ENCODE measurements at regions not wholly inside any gene's neighbourhood (a gene's known extent, or its start where the extent isn't known, plus 50 kb on each side); places are given as distances from the start of the nearest gene placed in this dataset.

GRCh38 chr4:100804576-100805360, 286.9 kb upstream of the EMCN start:
- intact Hi-C loops (cut with DNase I): no loop called here
- Histone ChIP-seq H3K36me3 (no peaks in the 10 kb centered on the region), H3K27me3 (replicated peaks; ENCODE audit: insufficient read depth) (no peaks in the 10 kb centered on the region), H3K4me3 (no peak overlapping the region), H3K27ac (no peak overlapping the region), H3K4me1 (replicated peaks) (no peaks in the 10 kb centered on the region), H3K9me3 (no peaks in the 10 kb centered on the region)
- no peak for DNase-seq (ENCODE audit: low spot score)
- TF ChIP-seq POLR2A (IDR thresholded peaks at IDR 0.05) (no peak), CTCF (IDR thresholded peaks at IDR 0.05) (no peak), POLR2AphosphoS5 (IDR thresholded peaks at IDR 0.05) (no peak)
- 91% methylated on average over 6 of the region's 6 CpGs for WGBS

GRCh38 chr4:100803751-100804150, 285.9 kb upstream of the EMCN start:
- no peaks in the 10 kb centered on the region for H3K9me3 ChIP-seq
- H3K27ac ChIP-seq: no peak overlapping the region
- H3K4me1 ChIP-seq (replicated peaks): no peaks in the 10 kb centered on the region
- no peak overlapping the region for H3K4me3 ChIP-seq
- no peaks in the 10 kb centered on the region for H3K36me3 ChIP-seq
- TF ChIP-seq POLR2AphosphoS5 (IDR thresholded peaks at IDR 0.05): no peak
- no peak for TF ChIP-seq CTCF (IDR thresholded peaks at IDR 0.05)
- TF ChIP-seq POLR2A (IDR thresholded peaks at IDR 0.05): no peak
- WGBS: 76% methylated on average over 2 of the region's 2 CpGs
- DNase-seq (ENCODE audit: low spot score): no peak
- H3K27me3 ChIP-seq (replicated peaks; ENCODE audit: insufficient read depth): no peaks in the 10 kb centered on the region
- intact Hi-C loops (cut with DNase I): no loop called here

- Histone ChIP-seq H3K4me1 (replicated peaks) (no peaks in the 10 kb centered on the region), H3K36me3 (no peaks in the 10 kb centered on the region), H3K9me3 (no peaks in the 10 kb centered on the region), H3K27me3 (replicated peaks; ENCODE audit: insufficient read depth) (no peaks in the 10 kb centered on the region), H3K27ac (no peak overlapping the region), H3K4me3 (no peak overlapping the region)
- intact Hi-C loops (cut with DNase I): no loop called here
- 87% methylated on average over 7 of the region's 7 CpGs for WGBS
- DNase-seq (ENCODE audit: low spot score): no peak
- no peak for TF ChIP-seq POLR2AphosphoS5 (IDR thresholded peaks at IDR 0.05)
- no peak for TF ChIP-seq POLR2A (IDR thresholded peaks at IDR 0.05)
- TF ChIP-seq CTCF (IDR thresholded peaks at IDR 0.05): no peak
Measured at GRCh38 chr4:100799761-100800539, 282.1 kb upstream of the EMCN start.

GRCh38 chr4:100797791-100798190, 280.0 kb upstream of the EMCN start:
- no peaks in the 10 kb centered on the region for H3K27me3 ChIP-seq (replicated peaks; ENCODE audit: insufficient read depth)
- H3K36me3 ChIP-seq: no peaks in the 10 kb centered on the region
- H3K4me1 ChIP-seq (replicated peaks): no peaks in the 10 kb centered on the region
- 16% methylated on average over 1 of the region's 1 CpG for WGBS
- intact Hi-C loops (cut with DNase I): no loop called here
- H3K9me3 ChIP-seq: no peaks in the 10 kb centered on the region
- no peak for DNase-seq (ENCODE audit: low spot score)
- TF ChIP-seq CTCF (IDR thresholded peaks at IDR 0.05) (no peak), POLR2AphosphoS5 (IDR thresholded peaks at IDR 0.05) (no peak), POLR2A (IDR thresholded peaks at IDR 0.05) (no peak)
- no peak overlapping the region for H3K27ac ChIP-seq
- no peak overlapping the region for H3K4me3 ChIP-seq

Measured in prostate gland (tissue), 2 donors.